GM12875 (cell line): ENCODE measurements at regions not wholly inside any gene's neighbourhood (a gene's known extent, or its start where the extent isn't known, plus 50 kb on each side); places are given as distances from the start of the nearest gene placed in this dataset.

Experiments
- H3K4me3 ChIP-seq: one replicate; pipeline ENCODE4 v1.5.1; 2011; ENCODE audit warnings: low read depth, low read length, control low read depth
- CTCF ChIP-seq: IDR thresholded peaks from 2 replicates; pipeline ENCODE4 v1.5.1; 2011; ENCODE audit warnings: low read depth, mild to moderate bottlenecking, control low read depth, inconsistent platforms, low read length, moderate library complexity, borderline replicate concordance; ENCODE audit not compliant: insufficient read depth

GRCh38 chr2:222806526-222807137 is 54.2 kb upstream of the ACSL3 start:
- no peak overlapping the region for H3K4me3 ChIP-seq
- TF ChIP-seq CTCF = no peak

GRCh38 chr2:222807431-222807830 is 53.4 kb upstream of the ACSL3 start:
- no peak overlapping the region for H3K4me3 ChIP-seq
- no peak for TF ChIP-seq CTCF

- no peak overlapping the region for H3K4me3 ChIP-seq
- no peak for TF ChIP-seq CTCF
Measured at GRCh38 chr2:222809582-222809981, 51.3 kb upstream of the ACSL3 start.

GRCh38 chr2:222810044-222810443 is 50.8 kb upstream of the ACSL3 start:
- TF ChIP-seq CTCF = no peak
- H3K4me3 ChIP-seq = no peak overlapping the region
